GM10847 (cell line): ENCODE measurements at regions not wholly inside any gene's neighbourhood (a gene's known extent, or its start where the extent isn't known, plus 50 kb on each side); places are given as distances from the start of the nearest gene placed in this dataset.

ENCODE experiments used
- POLR2A ChIP-seq: IDR thresholded peaks from 2 replicates; pipeline ENCODE4 v1.6.1; 2011; ENCODE audit not compliant: insufficient read length; ENCODE audit errors: extremely low read depth

GRCh38 chr3:125693887-125694286 lies 98.6 kb upstream of the OSBPL11 start:
- no peak for TF ChIP-seq POLR2A

DNA sequence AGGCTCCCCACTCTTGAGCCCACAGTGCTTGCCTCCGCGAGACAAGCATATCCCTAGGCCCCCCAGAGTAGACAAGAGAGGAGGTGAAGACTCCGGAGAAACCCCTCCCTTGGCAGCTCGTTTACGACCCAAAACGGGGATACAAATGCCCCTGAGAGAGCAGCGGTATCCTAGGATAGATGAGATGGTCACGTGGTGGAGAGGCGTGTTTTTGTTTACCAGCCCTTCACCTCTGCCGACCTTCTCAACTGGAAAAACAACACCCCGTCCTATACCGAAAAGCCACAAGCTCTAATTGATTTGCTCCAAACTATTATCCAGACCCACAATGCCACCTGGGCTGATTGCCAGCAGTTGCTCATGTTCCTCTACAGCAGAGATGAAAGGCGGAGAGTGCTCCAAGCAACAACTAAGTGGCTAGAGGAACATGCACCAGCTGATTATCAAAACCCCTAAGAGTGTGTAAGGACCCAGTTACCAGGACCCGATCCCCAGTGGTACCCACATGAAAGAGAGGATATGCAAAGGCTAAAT lies 99.5 kb upstream of the OSBPL11 start:
- TF ChIP-seq POLR2A = no peak

DNA sequence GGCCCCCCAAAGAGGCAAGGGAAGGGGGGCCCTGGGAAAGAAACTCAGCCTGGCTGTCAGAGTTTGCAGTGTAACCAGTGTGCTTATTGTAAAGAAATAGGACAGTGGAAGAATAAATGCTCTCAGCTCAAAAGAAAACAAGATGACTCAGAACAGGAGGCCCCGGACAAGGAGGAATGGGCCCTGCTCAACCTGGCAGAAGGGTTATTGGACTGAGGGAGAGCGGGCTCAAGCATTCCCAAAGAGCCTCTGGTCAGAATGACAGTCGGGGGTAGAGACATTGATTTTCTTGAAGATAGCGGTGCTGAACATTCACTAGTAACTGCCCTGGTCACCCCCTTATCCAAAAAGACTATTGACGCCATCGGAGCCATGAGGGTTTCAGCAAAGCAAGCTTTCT lies 100.4 kb upstream of the OSBPL11 start:
- no peak for TF ChIP-seq POLR2A

GRCh38 chr3:125715651-125716050 lies 120.4 kb upstream of the OSBPL11 start:
- no peak for TF ChIP-seq POLR2A

GRCh38 chr3:125767641-125768040 lies 172.3 kb upstream of the OSBPL11 start:
- TF ChIP-seq POLR2A = no peak

GRCh38 chr3:125916376-125916978 lies 52.5 kb upstream of the ROPN1B start:
- peak; percentile 44 for TF ChIP-seq POLR2A
